Endothelial cell of umbilical vein (primary cell): ENCODE measurements at regions not wholly inside any gene's neighbourhood (a gene's known extent, or its start where the extent isn't known, plus 50 kb on each side); places are given as distances from the start of the nearest gene placed in this dataset.

Experiments used
- BruUV-seq: library from RNA; stranded (reverse); fragments of 400-500 nt; replicated peaks from 2 replicates; lab custom pipeline; 2021; lab: Mats Ljungman, UMichigan
- CTCF ChIA-PET: fragments of 300-600, 350-600 bp; sonication (Branson Sonifier 250); formaldehyde crosslinking; loops from one replicate; lab custom pipeline; 2021; ENCODE audit warnings: antibody characterized with exemption, inconsistent platforms; lab: Charles Lee
- POLR2A ChIA-PET: fragments of 300-600, 350-600 bp; sonication (Branson Sonifier 250); formaldehyde crosslinking; loops from one replicate; lab custom pipeline; 2021; ENCODE audit warnings: antibody characterized with exemption, inconsistent platforms; lab: Charles Lee
- DNase-seq: peaks from one replicate; pipeline ENCODE4 v3.0.0-alpha.2; 2011; ENCODE audit warnings: low read depth, low spot score
- FAIRE-seq: peaks from 2 replicates; lab custom pipeline; 2011; peaks lifted over from hg19 to GRCh38; lab: Jason Lieb, UNC
- H2AFZ ChIP-seq: 2 replicates; pipeline ENCODE4 v1.6.0; 2012; ENCODE audit warnings: low read depth, low read length, control low read depth, inconsistent platforms
- H3K27ac ChIP-seq: 2 replicates; pipeline ENCODE4 v1.5.1; 2011; ENCODE audit warnings: low read depth, mild to moderate bottlenecking, control low read depth, low read length, moderate library complexity; ENCODE audit not compliant: insufficient read depth
- H3K27me3 ChIP-seq, 2 experiments: 2 replicates each; pipeline versions ENCODE4 v1.6.0 to v1.6.1; 2011; ENCODE audit warnings: low read length in 2 of 2, mixed read lengths in 1 of 2; ENCODE audit not compliant: control insufficient read depth in 2 of 2, insufficient read depth in 2 of 2
- H3K36me3 ChIP-seq, 2 experiments: 2 replicates in 1 of 2; 3 replicates in 1 of 2; pipeline ENCODE4 v1.5.1; 2011; ENCODE audit warnings: low read length in 2 of 2, mild to moderate bottlenecking in 1 of 2, moderate library complexity in 1 of 2; ENCODE audit not compliant: control insufficient read depth in 2 of 2, insufficient read depth in 2 of 2; ENCODE audit errors: extremely low read depth in 1 of 2
- H3K4me1 ChIP-seq: 3 replicates; pipeline ENCODE4 v1.5.1; 2011; ENCODE audit warnings: mild to moderate bottlenecking, low read length; ENCODE audit not compliant: control insufficient read depth, insufficient read depth; ENCODE audit errors: extremely low read depth
- H3K4me2 ChIP-seq: 2 replicates; pipeline ENCODE4 v1.6.1; 2011; ENCODE audit warnings: low read length, control low read depth, mixed read lengths; ENCODE audit not compliant: insufficient read depth
- H3K4me3 ChIP-seq, 3 experiments: fragments of 200-600 bp in 1 of 3; sonication (generic), shearing (Covaris generic) in 1 of 3; replicated peaks in 1 of 3; 2 replicates each; pipeline ENCODE4 v1.5.1; 2011 to 2016; ENCODE audit warnings: control low read depth in 3 of 3, low read length in 3 of 3, mild to moderate bottlenecking in 2 of 3, inconsistent platforms in 1 of 3, low read depth in 1 of 3, moderate library complexity in 1 of 3; ENCODE audit not compliant: insufficient read depth in 1 of 3
- H3K79me2 ChIP-seq: 2 replicates; pipeline ENCODE4 v1.6.0; 2012; ENCODE audit warnings: low read length, inconsistent platforms; ENCODE audit not compliant: control insufficient read depth, insufficient read depth
- H3K9ac ChIP-seq: replicated peaks from 2 replicates; pipeline ENCODE3; 2011; ENCODE audit warnings: low read length, control low read depth; ENCODE audit not compliant: insufficient read depth; ENCODE audit errors: extremely low read depth
- H3K9me1 ChIP-seq: replicated peaks from 3 replicates; pipeline ENCODE4 v1.6.0; 2011; ENCODE audit warnings: mild to moderate bottlenecking, low read length; ENCODE audit not compliant: control insufficient read depth, insufficient read depth; ENCODE audit errors: extremely low read depth
- H3K9me3 ChIP-seq: replicated peaks from 2 replicates; pipeline ENCODE4 v1.5.1; 2012; ENCODE audit warnings: low read length, inconsistent platforms; ENCODE audit not compliant: control insufficient read depth, insufficient read depth
- H4K20me1 ChIP-seq: replicated peaks from 2 replicates; pipeline ENCODE3; 2011; ENCODE audit warnings: mild to moderate bottlenecking, low read length; ENCODE audit not compliant: control insufficient read depth, insufficient read depth; ENCODE audit errors: extremely low read depth
- EZH2 ChIP-seq: IDR thresholded peaks from 2 replicates; pipeline ENCODE4 v1.6.1; 2012; ENCODE audit warnings: borderline replicate concordance, low read depth, mild to moderate bottlenecking, moderate library complexity, low read length, inconsistent platforms; ENCODE audit not compliant: severe bottlenecking
- FOS ChIP-seq: IDR thresholded peaks from 2 replicates; pipeline ENCODE4 v1.6.1; 2011; ENCODE audit warnings: mild to moderate bottlenecking, low read length, moderate library complexity, borderline replicate concordance; ENCODE audit not compliant: insufficient read depth
- GATA2 ChIP-seq: IDR thresholded peaks from 2 replicates; pipeline ENCODE4 v1.7.0; 2011; ENCODE audit warnings: low read depth, mild to moderate bottlenecking, moderate library complexity, mixed read lengths, low read length; ENCODE audit not compliant: insufficient read length, insufficient read depth
- JUN ChIP-seq: IDR thresholded peaks from 2 replicates; pipeline ENCODE4 v1.6.1; 2011; ENCODE audit warnings: borderline replicate concordance, low read depth; ENCODE audit not compliant: insufficient read length, insufficient read depth
- MYC ChIP-seq: IDR thresholded peaks from one replicate; pipeline ENCODE4 v1.6.1; 2011; ENCODE audit warnings: mild to moderate bottlenecking, low read depth, low read length
- POLR2A ChIP-seq: IDR thresholded peaks from 2 replicates; pipeline ENCODE4 v1.6.1; 2012; ENCODE audit warnings: low read depth, mild to moderate bottlenecking, control low read depth, low read length
- POLR2AphosphoS5 ChIP-seq: IDR thresholded peaks from 2 replicates; pipeline ENCODE4 v1.6.1; 2012; ENCODE audit warnings: low read depth, mild to moderate bottlenecking, control low read depth, low read length, moderate library complexity; ENCODE audit not compliant: insufficient read depth
- dilution Hi-C: fragments of 300-500 bp; cut with MboI; formaldehyde crosslinking; loops from one replicate; pipeline ENCODE4 v1.15.0; 2019; ENCODE audit warnings: low sequenced_read_pairs; ENCODE audit not compliant: extremely low pct_ligation_motif_present
- intact Hi-C: fragments of 100-400 bp; cut with micrococcal nuclease; formaldehyde crosslinking; loops from one replicate; pipeline ENCODE4 v1.10.0; 2022
- TF ChIP-seq, protein P1 (sequence below), 2 donors: IDR thresholded peaks; 1 replicate in 1 of 2; 2 replicates in 1 of 2; pipeline ENCODE4 v1.5.1; 2011; ENCODE audit warnings: low read length in 2 of 2, mild to moderate bottlenecking in 2 of 2, moderate library complexity in 2 of 2, control low read depth in 1 of 2, inconsistent platforms in 1 of 2, low read depth in 1 of 2; ENCODE audit not compliant: insufficient read depth in 1 of 2; ENCODE audit errors: extremely low read depth in 1 of 2
- TF ChIP-seq, protein P2 (sequence below): IDR thresholded peaks from 2 replicates; pipeline ENCODE4 v1.6.1; 2011; ENCODE audit not compliant: insufficient read depth, insufficient read length

DNA sequence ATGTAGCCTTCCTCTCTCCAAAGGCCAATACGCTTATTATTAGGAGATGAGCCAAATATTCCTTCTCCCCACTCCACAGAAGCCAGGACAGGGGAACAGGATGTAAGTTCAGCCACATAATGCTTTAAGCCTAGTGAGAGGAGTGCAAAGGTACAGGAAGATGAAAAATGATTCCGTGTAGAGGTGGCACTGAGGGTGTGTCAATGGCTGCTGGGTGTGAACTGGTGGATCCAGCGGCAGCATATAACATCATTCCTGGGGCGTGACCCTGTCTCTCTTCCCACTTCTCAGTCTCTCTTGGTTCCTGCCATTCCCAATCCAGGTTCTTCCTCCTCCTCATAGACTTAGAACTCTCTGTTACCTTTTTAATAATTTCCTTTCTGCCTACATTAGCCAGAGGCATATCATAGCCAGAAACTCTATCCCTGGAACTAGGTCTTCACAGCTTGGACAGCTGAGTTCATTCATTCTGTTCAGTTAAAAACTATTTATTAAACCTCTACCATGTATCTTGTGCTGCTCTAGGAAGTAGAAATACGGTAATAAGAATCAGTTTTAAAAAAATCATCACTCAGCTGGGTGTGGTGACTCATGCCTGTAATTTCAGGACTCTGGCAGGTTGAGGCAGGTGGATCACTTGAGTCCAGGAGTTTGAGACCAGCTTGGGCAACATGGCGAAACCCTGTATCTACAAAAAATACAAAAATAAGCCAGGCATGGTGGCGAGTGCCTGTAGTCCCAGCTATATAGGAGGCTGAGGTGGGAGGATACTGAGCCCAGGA lies 58.0 kb upstream of the FAM20A start:
- Histone ChIP-seq H3K27ac (no peak overlapping the region), H4K20me1 (no peaks in the 10 kb centered on the region), H3K9me1 (no peaks in the 10 kb centered on the region), H3K4me1 (no peaks in the 10 kb centered on the region), H3K4me3 (no peak overlapping the region), H2AFZ (no peak overlapping the region), H3K36me3 (no peaks in the 10 kb centered on the region), H3K27me3 (peaks cover 2 to 4% of the 10 kb centered on the region in 2 experiments), H3K9me3 (no peaks in the 10 kb centered on the region), H3K9ac (no peak overlapping the region), H3K79me2 (no peaks in the 10 kb centered on the region), H3K4me2 (no peak overlapping the region)
- intact Hi-C loops (no loop called here), dilution Hi-C loops (no loop called here)
- FAIRE-seq (no peak), DNase-seq (no peak)
- ChIA-PET CTCF (no interaction called here), POLR2A (no interaction called here)
- no peak for TF ChIP-seq POLR2AphosphoS5
- TF ChIP-seq GATA2: no peak
- TF ChIP-seq POLR2A: no peak
- no peak for TF ChIP-seq FOS
- TF ChIP-seq, protein P1, sequence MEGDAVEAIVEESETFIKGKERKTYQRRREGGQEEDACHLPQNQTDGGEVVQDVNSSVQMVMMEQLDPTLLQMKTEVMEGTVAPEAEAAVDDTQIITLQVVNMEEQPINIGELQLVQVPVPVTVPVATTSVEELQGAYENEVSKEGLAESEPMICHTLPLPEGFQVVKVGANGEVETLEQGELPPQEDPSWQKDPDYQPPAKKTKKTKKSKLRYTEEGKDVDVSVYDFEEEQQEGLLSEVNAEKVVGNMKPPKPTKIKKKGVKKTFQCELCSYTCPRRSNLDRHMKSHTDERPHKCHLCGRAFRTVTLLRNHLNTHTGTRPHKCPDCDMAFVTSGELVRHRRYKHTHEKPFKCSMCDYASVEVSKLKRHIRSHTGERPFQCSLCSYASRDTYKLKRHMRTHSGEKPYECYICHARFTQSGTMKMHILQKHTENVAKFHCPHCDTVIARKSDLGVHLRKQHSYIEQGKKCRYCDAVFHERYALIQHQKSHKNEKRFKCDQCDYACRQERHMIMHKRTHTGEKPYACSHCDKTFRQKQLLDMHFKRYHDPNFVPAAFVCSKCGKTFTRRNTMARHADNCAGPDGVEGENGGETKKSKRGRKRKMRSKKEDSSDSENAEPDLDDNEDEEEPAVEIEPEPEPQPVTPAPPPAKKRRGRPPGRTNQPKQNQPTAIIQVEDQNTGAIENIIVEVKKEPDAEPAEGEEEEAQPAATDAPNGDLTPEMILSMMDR (IDR thresholded peaks at IDR 0.05; ENCODE audit: extremely low read depth in 1 of 2, insufficient read depth in 1 of 2, low read depth in 1 of 2, low read length in 2 of 2): no peak
- TF ChIP-seq JUN: no peak
- TF ChIP-seq MYC: no peak
- TF ChIP-seq, protein P2, sequence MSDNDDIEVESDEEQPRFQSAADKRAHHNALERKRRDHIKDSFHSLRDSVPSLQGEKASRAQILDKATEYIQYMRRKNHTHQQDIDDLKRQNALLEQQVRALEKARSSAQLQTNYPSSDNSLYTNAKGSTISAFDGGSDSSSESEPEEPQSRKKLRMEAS: no peak
- no peak for TF ChIP-seq EZH2
- no TSS peak for BruUV-seq
